ENCODE measurements at regions not wholly inside any gene's neighbourhood (a gene's known extent, or its start where the extent isn't known, plus 50 kb on each side); places are given as distances from the start of the nearest gene placed in this dataset.
"Not testable (repeated sequence)": the region's sequence is repeated elsewhere in the genome, so short reads cannot be mapped to it uniquely, and the experiment has no call there.

GRCh38 chr12:131383291-131383690, 327.6 kb upstream of the SFSWAP start:
- DNase-seq = no peak

GRCh38 chr12:131383741-131384543, 326.9 kb upstream of the SFSWAP start:
- DNase-seq = no peak

- no peak for DNase-seq
These were observed 326.4 kb upstream of the SFSWAP start for GRCh38 chr12:131384544-131384855.

- DNase-seq = no peak
These were observed 325.4 kb upstream of the SFSWAP start for GRCh38 chr12:131385313-131386166.

- DNase-seq = no peak
These were observed 324.7 kb upstream of the SFSWAP start for GRCh38 chr12:131386167-131386521.

- no peak for DNase-seq
These were observed 324.1 kb upstream of the SFSWAP start for GRCh38 chr12:131386781-131387180.

GRCh38 chr12:131387281-131388163, 323.4 kb upstream of the SFSWAP start:
- DNase-seq = no peak

- DNase-seq = peak; percentile 69
These were observed 322.5 kb upstream of the SFSWAP start for GRCh38 chr12:131388164-131389053.

GRCh38 chr12:131389054-131390013, 321.6 kb upstream of the SFSWAP start:
- no peak for DNase-seq

GRCh38 chr12:131390412-131391334, 320.2 kb upstream of the SFSWAP start:
- no peak for DNase-seq

GRCh38 chr12:131391399-131391798, 319.5 kb upstream of the SFSWAP start:
- DNase-seq = no peak

- DNase-seq = not testable (repeated sequence)
These were observed 316.1 kb upstream of the SFSWAP start for GRCh38 chr12:131394752-131395151.

GRCh38 chr12:131395209-131395684, 315.6 kb upstream of the SFSWAP start:
- DNase-seq = not testable (repeated sequence)

GRCh38 chr12:131395971-131396573, 314.8 kb upstream of the SFSWAP start:
- DNase-seq = no peak

GRCh38 chr12:131397493-131398181, 313.3 kb upstream of the SFSWAP start:
- no peak for DNase-seq

- no peak for DNase-seq
These were observed 311.9 kb upstream of the SFSWAP start for GRCh38 chr12:131399000-131399399.

GRCh38 chr12:131400668-131401294, 310.1 kb upstream of the SFSWAP start:
- not testable (repeated sequence) for DNase-seq

Data from NCI-H1092 (cell line).